Endothelial cell of umbilical vein (primary cell): ENCODE measurements at regions not wholly inside any gene's neighbourhood (a gene's known extent, or its start where the extent isn't known, plus 50 kb on each side); places are given as distances from the start of the nearest gene placed in this dataset.

Experiments used
- EZH2 ChIP-seq: IDR thresholded peaks from 2 replicates; pipeline ENCODE4 v1.6.1; 2012; ENCODE audit warnings: borderline replicate concordance, low read depth, mild to moderate bottlenecking, moderate library complexity, low read length, inconsistent platforms; ENCODE audit not compliant: severe bottlenecking
- FOS ChIP-seq: IDR thresholded peaks from 2 replicates; pipeline ENCODE4 v1.6.1; 2011; ENCODE audit warnings: mild to moderate bottlenecking, low read length, moderate library complexity, borderline replicate concordance; ENCODE audit not compliant: insufficient read depth
- JUN ChIP-seq: IDR thresholded peaks from 2 replicates; pipeline ENCODE4 v1.6.1; 2011; ENCODE audit warnings: borderline replicate concordance, low read depth; ENCODE audit not compliant: insufficient read length, insufficient read depth
- MYC ChIP-seq: IDR thresholded peaks from one replicate; pipeline ENCODE4 v1.6.1; 2011; ENCODE audit warnings: mild to moderate bottlenecking, low read depth, low read length
- POLR2A ChIP-seq: IDR thresholded peaks from 2 replicates; pipeline ENCODE4 v1.6.1; 2012; ENCODE audit warnings: low read depth, mild to moderate bottlenecking, control low read depth, low read length
- POLR2AphosphoS5 ChIP-seq: IDR thresholded peaks from 2 replicates; pipeline ENCODE4 v1.6.1; 2012; ENCODE audit warnings: low read depth, mild to moderate bottlenecking, control low read depth, low read length, moderate library complexity; ENCODE audit not compliant: insufficient read depth
- TF ChIP-seq, protein P1 (sequence below), 2 donors: IDR thresholded peaks; 1 replicate in 1 of 2; 2 replicates in 1 of 2; pipeline ENCODE4 v1.5.1; 2011; ENCODE audit warnings: low read length in 2 of 2, mild to moderate bottlenecking in 2 of 2, moderate library complexity in 2 of 2, control low read depth in 1 of 2, inconsistent platforms in 1 of 2, low read depth in 1 of 2; ENCODE audit not compliant: insufficient read depth in 1 of 2; ENCODE audit errors: extremely low read depth in 1 of 2
- TF ChIP-seq, protein P2 (sequence below): IDR thresholded peaks from 2 replicates; pipeline ENCODE4 v1.6.1; 2011; ENCODE audit not compliant: insufficient read depth, insufficient read length

DNA sequence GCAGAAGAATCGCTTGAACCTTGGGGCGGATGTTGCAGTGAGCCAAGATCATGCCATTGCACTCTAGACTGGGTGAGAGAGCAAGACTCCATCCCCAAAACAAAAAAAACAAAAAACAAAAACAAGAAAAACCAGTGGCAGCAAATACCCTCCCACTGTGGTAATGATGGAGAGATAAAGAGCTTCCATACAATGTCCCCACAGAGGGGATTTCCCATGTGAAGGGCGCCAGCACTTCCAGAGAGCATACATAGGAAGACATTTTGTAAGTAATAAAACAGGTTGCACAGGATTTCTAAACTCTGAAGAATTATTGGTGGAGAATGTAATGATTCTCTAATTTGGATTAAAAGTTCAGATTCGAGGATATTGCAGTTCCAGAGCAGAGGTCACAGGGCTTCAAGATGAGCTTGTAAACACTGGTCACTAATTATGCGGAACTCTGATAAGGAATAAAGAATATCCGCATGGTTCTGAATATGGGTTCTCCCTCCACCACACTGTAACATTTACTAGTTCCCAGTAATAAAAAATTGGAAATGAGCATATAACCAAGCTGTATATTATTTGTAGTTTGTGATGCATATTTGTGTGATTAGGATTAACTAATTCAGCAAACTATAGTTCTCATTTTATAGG is 290.1 kb upstream of the SLC10A2 start:
- TF ChIP-seq, protein P1, sequence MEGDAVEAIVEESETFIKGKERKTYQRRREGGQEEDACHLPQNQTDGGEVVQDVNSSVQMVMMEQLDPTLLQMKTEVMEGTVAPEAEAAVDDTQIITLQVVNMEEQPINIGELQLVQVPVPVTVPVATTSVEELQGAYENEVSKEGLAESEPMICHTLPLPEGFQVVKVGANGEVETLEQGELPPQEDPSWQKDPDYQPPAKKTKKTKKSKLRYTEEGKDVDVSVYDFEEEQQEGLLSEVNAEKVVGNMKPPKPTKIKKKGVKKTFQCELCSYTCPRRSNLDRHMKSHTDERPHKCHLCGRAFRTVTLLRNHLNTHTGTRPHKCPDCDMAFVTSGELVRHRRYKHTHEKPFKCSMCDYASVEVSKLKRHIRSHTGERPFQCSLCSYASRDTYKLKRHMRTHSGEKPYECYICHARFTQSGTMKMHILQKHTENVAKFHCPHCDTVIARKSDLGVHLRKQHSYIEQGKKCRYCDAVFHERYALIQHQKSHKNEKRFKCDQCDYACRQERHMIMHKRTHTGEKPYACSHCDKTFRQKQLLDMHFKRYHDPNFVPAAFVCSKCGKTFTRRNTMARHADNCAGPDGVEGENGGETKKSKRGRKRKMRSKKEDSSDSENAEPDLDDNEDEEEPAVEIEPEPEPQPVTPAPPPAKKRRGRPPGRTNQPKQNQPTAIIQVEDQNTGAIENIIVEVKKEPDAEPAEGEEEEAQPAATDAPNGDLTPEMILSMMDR (IDR thresholded peaks at IDR 0.05; ENCODE audit: extremely low read depth in 1 of 2, insufficient read depth in 1 of 2, low read depth in 1 of 2, low read length in 2 of 2), result no peak
- TF ChIP-seq, protein P2, sequence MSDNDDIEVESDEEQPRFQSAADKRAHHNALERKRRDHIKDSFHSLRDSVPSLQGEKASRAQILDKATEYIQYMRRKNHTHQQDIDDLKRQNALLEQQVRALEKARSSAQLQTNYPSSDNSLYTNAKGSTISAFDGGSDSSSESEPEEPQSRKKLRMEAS, result no peak
- no peak for TF ChIP-seq POLR2AphosphoS5
- TF ChIP-seq FOS, result no peak
- TF ChIP-seq EZH2, result no peak
- no peak for TF ChIP-seq POLR2A
- no peak for TF ChIP-seq JUN
- TF ChIP-seq MYC, result no peak
